NB4 (cell line): ENCODE measurements at regions not wholly inside any gene's neighbourhood (a gene's known extent, or its start where the extent isn't known, plus 50 kb on each side); places are given as distances from the start of the nearest gene placed in this dataset.

Experiments
- POLR2A ChIP-seq: IDR thresholded peaks from 2 replicates; pipeline ENCODE4 v1.6.1; 2011; ENCODE audit warnings: mild to moderate bottlenecking; ENCODE audit not compliant: insufficient read length; ENCODE audit errors: extremely low read depth
- TF ChIP-seq, protein P1 (sequence below): IDR thresholded peaks from one replicate; pipeline ENCODE4 v1.5.1; 2012; ENCODE audit warnings: low read depth, low read length
- TF ChIP-seq, protein P2 (sequence below): IDR thresholded peaks from 2 replicates; pipeline ENCODE4 v1.6.1; 2011; ENCODE audit warnings: low read depth, low read length

DNA sequence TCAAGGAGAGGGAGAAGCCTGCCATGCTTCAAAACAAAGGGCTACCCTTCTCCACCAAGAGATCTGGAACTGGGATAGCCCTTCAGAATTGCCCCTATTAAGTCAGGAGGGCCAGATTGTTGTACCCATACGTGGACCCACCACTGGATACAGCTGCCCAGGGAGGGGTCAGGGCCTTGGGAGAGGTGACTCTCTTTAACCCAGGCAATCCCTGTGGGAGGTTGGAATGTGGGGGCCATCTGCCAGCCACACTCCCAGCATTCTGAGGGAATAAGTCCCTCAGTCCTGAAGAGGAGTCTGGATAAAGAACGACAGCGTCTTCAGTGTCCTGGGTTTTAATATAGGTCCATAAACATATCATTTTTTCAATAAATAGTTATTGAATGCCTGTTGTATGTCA is 588.2 kb upstream of the TENM4 start:
- TF ChIP-seq, protein P1, sequence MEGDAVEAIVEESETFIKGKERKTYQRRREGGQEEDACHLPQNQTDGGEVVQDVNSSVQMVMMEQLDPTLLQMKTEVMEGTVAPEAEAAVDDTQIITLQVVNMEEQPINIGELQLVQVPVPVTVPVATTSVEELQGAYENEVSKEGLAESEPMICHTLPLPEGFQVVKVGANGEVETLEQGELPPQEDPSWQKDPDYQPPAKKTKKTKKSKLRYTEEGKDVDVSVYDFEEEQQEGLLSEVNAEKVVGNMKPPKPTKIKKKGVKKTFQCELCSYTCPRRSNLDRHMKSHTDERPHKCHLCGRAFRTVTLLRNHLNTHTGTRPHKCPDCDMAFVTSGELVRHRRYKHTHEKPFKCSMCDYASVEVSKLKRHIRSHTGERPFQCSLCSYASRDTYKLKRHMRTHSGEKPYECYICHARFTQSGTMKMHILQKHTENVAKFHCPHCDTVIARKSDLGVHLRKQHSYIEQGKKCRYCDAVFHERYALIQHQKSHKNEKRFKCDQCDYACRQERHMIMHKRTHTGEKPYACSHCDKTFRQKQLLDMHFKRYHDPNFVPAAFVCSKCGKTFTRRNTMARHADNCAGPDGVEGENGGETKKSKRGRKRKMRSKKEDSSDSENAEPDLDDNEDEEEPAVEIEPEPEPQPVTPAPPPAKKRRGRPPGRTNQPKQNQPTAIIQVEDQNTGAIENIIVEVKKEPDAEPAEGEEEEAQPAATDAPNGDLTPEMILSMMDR = no peak
- TF ChIP-seq POLR2A = no peak
- TF ChIP-seq, protein P2, sequence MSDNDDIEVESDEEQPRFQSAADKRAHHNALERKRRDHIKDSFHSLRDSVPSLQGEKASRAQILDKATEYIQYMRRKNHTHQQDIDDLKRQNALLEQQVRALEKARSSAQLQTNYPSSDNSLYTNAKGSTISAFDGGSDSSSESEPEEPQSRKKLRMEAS = no peak
